ENCODE measurements at regions not wholly inside any gene's neighbourhood (a gene's known extent, or its start where the extent isn't known, plus 50 kb on each side); places are given as distances from the start of the nearest gene placed in this dataset.

DNA sequence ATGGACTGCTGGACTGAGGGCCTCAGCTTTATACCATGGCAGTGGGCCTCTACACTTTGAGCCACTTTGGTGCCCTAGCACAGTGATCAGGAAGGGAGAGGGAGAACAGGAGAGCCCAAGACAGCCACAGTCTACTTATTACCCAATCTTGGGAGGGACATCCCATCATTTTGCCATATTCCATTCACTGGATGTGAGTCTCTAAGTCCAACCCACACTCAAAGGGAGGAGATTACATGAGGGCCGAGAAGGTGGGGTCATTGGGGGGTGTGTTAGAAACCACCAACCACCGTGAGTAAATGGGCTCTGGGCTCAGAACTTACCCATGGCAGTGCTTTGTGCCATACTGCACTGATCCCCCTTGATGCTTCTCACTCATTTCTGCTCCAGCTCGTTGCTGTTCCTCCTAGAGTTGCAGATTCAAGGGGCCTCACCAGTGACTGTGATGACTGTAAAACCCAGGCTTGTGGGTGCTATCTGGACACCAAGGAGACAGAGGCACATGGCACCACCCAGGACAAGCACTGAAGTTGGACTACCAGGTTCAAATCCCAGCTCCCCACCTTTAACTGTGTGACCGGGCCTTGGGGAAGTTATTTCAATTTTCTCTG, 97.6 kb upstream of the RAB6C start:
- TF ChIP-seq CTCF (IDR thresholded peaks at IDR 0.05; ENCODE audit: low read length, missing control alignments): no peak
- DNase-seq (ENCODE audit: low read depth): no peak
- no peak overlapping the region for H3K4me3 ChIP-seq (replicated peaks; ENCODE audit: low read depth, low read length)

DNA sequence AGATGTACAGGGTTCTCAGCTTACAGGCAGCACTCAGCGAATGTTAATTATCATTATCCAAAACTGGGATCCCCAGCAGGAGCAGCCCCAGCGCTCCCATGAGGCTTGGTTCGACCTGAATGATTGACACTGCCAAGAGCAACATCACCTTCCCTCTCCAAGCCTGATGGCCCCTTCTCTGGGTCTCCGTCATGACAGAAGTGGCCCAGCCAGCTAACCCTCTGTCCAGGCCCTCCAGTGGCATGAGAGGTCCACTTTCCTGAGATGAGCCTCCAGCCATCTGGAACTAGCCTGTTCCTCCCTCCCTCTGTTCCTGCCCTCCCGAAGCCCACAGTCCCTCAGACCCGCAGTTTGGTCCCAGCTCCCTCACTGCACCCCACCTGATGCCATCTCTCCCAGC, 97.0 kb upstream of the RAB6C start:
- no peak for TF ChIP-seq CTCF (IDR thresholded peaks at IDR 0.05; ENCODE audit: low read length, missing control alignments)
- DNase-seq (ENCODE audit: low read depth): no peak
- no peak overlapping the region for H3K4me3 ChIP-seq (replicated peaks; ENCODE audit: low read depth, low read length)

GRCh38 chr2:129883121-129883520, 96.3 kb upstream of the RAB6C start:
- TF ChIP-seq CTCF (IDR thresholded peaks at IDR 0.05; ENCODE audit: low read length, missing control alignments): no peak
- DNase-seq (ENCODE audit: low read depth): no peak

GRCh38 chr2:129884221-129884786, 95.2 kb upstream of the RAB6C start:
- DNase-seq (ENCODE audit: low read depth): no peak
- TF ChIP-seq CTCF (IDR thresholded peaks at IDR 0.05; ENCODE audit: low read length, missing control alignments): no peak
- H3K4me3 ChIP-seq (replicated peaks; ENCODE audit: low read depth, low read length): no peak overlapping the region

More at GRCh38 chr2:129883121-129883520, 96.3 kb upstream of the RAB6C start:
- H3K4me3 ChIP-seq (replicated peaks; ENCODE audit: low read depth, low read length): no peak overlapping the region

DNA sequence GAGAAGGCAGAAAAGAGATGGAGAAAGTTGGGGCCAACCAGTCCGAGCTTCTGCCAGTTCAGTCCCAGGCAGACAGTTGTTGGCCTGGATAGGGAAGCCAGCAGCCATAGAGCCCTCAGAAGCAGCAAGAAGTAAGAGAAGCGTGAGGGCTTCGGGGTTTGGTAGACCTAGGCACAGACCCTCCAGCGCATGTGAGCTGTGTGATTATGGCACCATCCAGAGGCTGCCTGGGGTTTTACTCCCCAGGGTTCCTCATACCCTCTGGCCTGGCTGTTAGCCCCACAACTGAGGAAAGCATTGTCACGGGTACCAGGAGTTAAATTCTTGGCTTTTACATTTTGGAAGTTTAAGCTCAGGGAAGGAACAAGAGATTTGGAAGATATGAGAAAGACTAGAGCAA, 93.7 kb upstream of the RAB6C start:
- no peak for DNase-seq (ENCODE audit: low read depth)
- no peak for TF ChIP-seq CTCF (IDR thresholded peaks at IDR 0.05; ENCODE audit: low read length, missing control alignments)
- no peak overlapping the region for H3K4me3 ChIP-seq (replicated peaks; ENCODE audit: low read depth, low read length)

- no peak overlapping the region for H3K4me3 ChIP-seq (replicated peaks; ENCODE audit: low read depth, low read length)
- TF ChIP-seq CTCF (IDR thresholded peaks at IDR 0.05; ENCODE audit: low read length, missing control alignments): no peak
These were observed 91.7 kb upstream of the RAB6C start for GRCh38 chr2:129887688-129888266.

DNA sequence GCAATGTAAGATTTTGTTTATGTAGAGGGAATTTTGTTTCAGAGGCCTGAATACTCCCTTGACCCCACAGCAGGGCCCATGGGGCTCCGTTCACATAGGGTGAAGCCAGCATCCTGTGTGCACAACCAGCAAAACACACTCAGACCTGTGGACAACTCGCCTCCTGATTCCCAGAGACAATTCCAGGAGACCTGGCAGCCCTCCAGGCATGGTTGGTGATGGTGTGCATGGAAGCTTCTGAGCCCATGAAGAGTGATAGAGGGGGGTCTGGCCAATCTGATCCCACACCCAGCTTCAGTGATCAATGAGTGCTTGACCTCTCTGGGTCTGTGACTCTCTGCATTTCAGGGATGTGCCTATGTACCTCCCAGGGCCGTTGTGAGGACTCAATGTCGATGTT, 91.0 kb upstream of the RAB6C start:
- no peak for TF ChIP-seq CTCF (IDR thresholded peaks at IDR 0.05; ENCODE audit: low read length, missing control alignments)
- no peak overlapping the region for H3K4me3 ChIP-seq (replicated peaks; ENCODE audit: low read depth, low read length)
- DNase-seq (ENCODE audit: low read depth): no peak

More at GRCh38 chr2:129887688-129888266, 91.7 kb upstream of the RAB6C start:
- DNase-seq (ENCODE audit: low read depth): no peak
